Kidney (tissue), 13 donors: ENCODE measurements at regions not wholly inside any gene's neighbourhood (a gene's known extent, or its start where the extent isn't known, plus 50 kb on each side); places are given as distances from the start of the nearest gene placed in this dataset.

ENCODE experiments used
- DNase-seq, 5 donors: peaks; one replicate each; pipeline ENCODE4 v3.0.0-alpha.2; 2013 to 2020
- FAIRE-seq: peaks from 2 replicates; lab custom pipeline; 2012; peaks lifted over from hg19 to GRCh38; lab: Jason Lieb, UNC
- H3K27ac ChIP-seq, 2 donors: one replicate each; pipeline ENCODE4 v1.7.0; 2013; ENCODE audit warnings: low read depth in 2 of 2, low read length in 2 of 2, inconsistent platforms in 1 of 2
- H3K27me3 ChIP-seq: one replicate; pipeline ENCODE4 v1.7.1; 2013; ENCODE audit warnings: low read length, inconsistent platforms; ENCODE audit not compliant: control insufficient read depth, insufficient read depth
- H3K36me3 ChIP-seq, 3 donors: one replicate each; pipeline versions ENCODE4 v1.7.0 to v1.7.1; 2013; ENCODE audit warnings: low read length in 3 of 3, control low read depth in 1 of 3, inconsistent platforms in 1 of 3; ENCODE audit not compliant: insufficient read depth in 3 of 3, control insufficient read depth in 2 of 3
- H3K4me1 ChIP-seq, 3 donors: one replicate each; pipeline versions ENCODE4 v1.7.0 to v1.7.1; 2013; ENCODE audit warnings: low read length in 3 of 3, inconsistent platforms in 1 of 3, low read depth in 1 of 3; ENCODE audit not compliant: control insufficient read depth in 2 of 3, insufficient read depth in 2 of 3
- H3K4me3 ChIP-seq, 3 donors: one replicate each; pipeline versions ENCODE4 v1.7.0 to v1.8.1; 2013; ENCODE audit warnings: low read length in 3 of 3, control low read depth in 1 of 3, inconsistent platforms in 1 of 3
- H3K9ac ChIP-seq, 3 donors: one replicate each; pipeline versions ENCODE4 v1.7.0 to v1.7.1; 2013; ENCODE audit warnings: low read length in 3 of 3, control low read depth in 1 of 3, inconsistent platforms in 1 of 3
- H3K9me3 ChIP-seq, 3 donors: one replicate each; pipeline versions ENCODE4 v1.7.0 to v1.7.1; 2013; ENCODE audit warnings: low read length in 3 of 3, control low read depth in 1 of 3, inconsistent platforms in 1 of 3; ENCODE audit not compliant: control insufficient read depth in 2 of 3, insufficient read depth in 1 of 3
- intact Hi-C: fragments of 100-400 bp; cut with DNase I; formaldehyde crosslinking; loops from one replicate; pipeline ENCODE4 v1.11.1; 2022
- TF ChIP-seq, protein P1 (sequence below): IDR thresholded peaks from 3 replicates; pipeline ENCODE4 v1.5.1; 2012; ENCODE audit warnings: mild to moderate bottlenecking, moderate library complexity, borderline replicate concordance; ENCODE audit not compliant: insufficient read depth; ENCODE audit errors: extremely low read depth
- donor health status: control.
- donor health status: control.
- donor health status: control.
- donor health status: control.
- donor health status: control.
- donor health status: DM: yes; HTN: yes; CAD: no.
- donor health status: Normal renal cell carcinoma (clear cell type).

- FAIRE-seq (no peak), DNase-seq (peak in 2 of 5 donors; percentile 28 to 66)
Measured at GRCh38 chr14:105852378-105853088, 326.1 kb downstream of the TMEM121 start.

GRCh38 chr14:105853089-105853906 is 326.9 kb downstream of the TMEM121 start:
- Histone ChIP-seq H3K27me3 (no peaks in the 10 kb centered on the region), H3K9me3 (no peaks in the 10 kb centered on the region), H3K9ac (no peak overlapping the region), H3K27ac (no peak overlapping the region), H3K36me3 (no peaks in the 10 kb centered on the region), H3K4me3 (no peak overlapping the region), H3K4me1 (no peaks in the 10 kb centered on the region)
- TF ChIP-seq, protein P1, sequence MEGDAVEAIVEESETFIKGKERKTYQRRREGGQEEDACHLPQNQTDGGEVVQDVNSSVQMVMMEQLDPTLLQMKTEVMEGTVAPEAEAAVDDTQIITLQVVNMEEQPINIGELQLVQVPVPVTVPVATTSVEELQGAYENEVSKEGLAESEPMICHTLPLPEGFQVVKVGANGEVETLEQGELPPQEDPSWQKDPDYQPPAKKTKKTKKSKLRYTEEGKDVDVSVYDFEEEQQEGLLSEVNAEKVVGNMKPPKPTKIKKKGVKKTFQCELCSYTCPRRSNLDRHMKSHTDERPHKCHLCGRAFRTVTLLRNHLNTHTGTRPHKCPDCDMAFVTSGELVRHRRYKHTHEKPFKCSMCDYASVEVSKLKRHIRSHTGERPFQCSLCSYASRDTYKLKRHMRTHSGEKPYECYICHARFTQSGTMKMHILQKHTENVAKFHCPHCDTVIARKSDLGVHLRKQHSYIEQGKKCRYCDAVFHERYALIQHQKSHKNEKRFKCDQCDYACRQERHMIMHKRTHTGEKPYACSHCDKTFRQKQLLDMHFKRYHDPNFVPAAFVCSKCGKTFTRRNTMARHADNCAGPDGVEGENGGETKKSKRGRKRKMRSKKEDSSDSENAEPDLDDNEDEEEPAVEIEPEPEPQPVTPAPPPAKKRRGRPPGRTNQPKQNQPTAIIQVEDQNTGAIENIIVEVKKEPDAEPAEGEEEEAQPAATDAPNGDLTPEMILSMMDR = no peak
- DNase-seq (peak in 1 of 5 donors; percentile 57), FAIRE-seq (no peak)
- intact Hi-C loops = no loop called here

More at GRCh38 chr14:105852378-105853088, 326.1 kb downstream of the TMEM121 start:
- Histone ChIP-seq H3K4me3 (no peak overlapping the region), H3K9me3 (no peaks in the 10 kb centered on the region), H3K27me3 (no peaks in the 10 kb centered on the region), H3K36me3 (no peaks in the 10 kb centered on the region), H3K9ac (no peak overlapping the region), H3K27ac (no peak overlapping the region), H3K4me1 (no peaks in the 10 kb centered on the region)
- intact Hi-C loops = no loop called here
- TF ChIP-seq, protein P1 = no peak

DNA sequence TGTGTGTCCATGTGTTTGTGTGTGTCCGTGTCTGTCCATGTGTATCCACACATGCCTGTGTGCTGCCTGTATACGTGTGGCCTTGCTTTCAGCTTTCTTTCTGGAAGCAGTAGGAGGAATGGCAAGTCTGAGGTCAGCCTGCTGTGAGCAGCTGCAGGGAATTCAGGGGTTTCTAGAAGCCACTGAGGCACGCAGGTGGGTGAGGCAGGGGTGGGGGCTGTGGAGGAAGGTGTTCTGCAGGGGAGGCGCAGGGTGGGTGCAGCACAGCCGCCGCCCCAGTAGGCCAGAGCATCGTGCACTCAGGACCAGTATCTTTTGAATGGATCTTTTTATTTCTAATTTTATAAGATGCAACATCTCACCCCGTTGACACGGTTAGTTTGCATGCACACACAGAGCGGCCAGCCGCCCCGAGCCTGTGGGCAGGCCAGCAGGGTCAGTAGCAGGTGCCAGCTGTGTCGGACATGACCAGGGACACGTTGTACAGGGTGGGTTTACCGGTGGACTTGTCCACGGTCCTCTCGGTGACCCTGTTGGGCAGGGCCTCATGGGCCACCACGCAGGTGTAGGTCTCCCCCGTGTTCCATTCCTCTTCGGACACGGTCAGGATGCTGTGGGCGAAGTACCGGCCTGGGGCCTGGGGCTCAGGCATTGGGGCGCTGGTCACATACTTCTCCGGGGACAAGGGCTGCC is 327.7 kb downstream of the TMEM121 start:
- no peak for FAIRE-seq
- Histone ChIP-seq H3K27me3 (no peaks in the 10 kb centered on the region), H3K4me3 (no peak overlapping the region), H3K9me3 (no peaks in the 10 kb centered on the region), H3K9ac (no peak overlapping the region), H3K4me1 (no peaks in the 10 kb centered on the region), H3K27ac (no peak overlapping the region), H3K36me3 (no peaks in the 10 kb centered on the region)
- no peak for DNase-seq
- intact Hi-C loops = no loop called here
- TF ChIP-seq, protein P1 = no peak
